C4-2B (cell line): ENCODE measurements at regions not wholly inside any gene's neighbourhood (a gene's known extent, or its start where the extent isn't known, plus 50 kb on each side); places are given as distances from the start of the nearest gene placed in this dataset.

ENCODE experiments used
- CTCF ChIP-seq: fragments of 450-650 bp; conservative IDR thresholded peaks from 2 replicates; pipeline ENCODE4 v1.5.1; 2017; ENCODE audit warnings: mild to moderate bottlenecking
- ZFX ChIP-seq: fragments of 450-650 bp; IDR thresholded peaks from 2 replicates; pipeline ENCODE4 v1.6.1; 2017

GRCh38 chr6:878179-878578 is 185.2 kb upstream of the EXOC2 start:
- TF ChIP-seq CTCF (no peak), ZFX (no peak)
